ENCODE measurements at regions not wholly inside any gene's neighbourhood (a gene's known extent, or its start where the extent isn't known, plus 50 kb on each side); places are given as distances from the start of the nearest gene placed in this dataset.

DNA sequence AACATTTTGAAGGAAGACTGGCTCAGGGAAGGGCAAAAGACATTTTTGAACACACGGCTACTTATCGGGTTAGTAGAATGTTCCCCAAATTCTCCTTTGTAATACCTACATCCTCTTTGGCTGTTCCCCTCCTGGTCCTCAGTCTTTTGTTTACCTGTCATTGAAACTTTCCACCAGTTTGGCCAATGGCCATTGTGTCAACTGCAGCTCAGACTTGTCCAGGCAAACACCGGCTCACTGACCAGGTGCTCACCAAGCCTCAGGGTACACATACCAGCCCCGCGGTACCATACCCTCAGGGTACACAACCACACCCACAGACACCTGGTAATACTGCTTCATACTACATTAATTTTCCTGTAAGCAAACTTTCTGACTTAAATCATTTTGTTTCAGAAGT, 84.8 kb upstream of the ZNF648 start (continued):
- TF ChIP-seq, protein P1, sequence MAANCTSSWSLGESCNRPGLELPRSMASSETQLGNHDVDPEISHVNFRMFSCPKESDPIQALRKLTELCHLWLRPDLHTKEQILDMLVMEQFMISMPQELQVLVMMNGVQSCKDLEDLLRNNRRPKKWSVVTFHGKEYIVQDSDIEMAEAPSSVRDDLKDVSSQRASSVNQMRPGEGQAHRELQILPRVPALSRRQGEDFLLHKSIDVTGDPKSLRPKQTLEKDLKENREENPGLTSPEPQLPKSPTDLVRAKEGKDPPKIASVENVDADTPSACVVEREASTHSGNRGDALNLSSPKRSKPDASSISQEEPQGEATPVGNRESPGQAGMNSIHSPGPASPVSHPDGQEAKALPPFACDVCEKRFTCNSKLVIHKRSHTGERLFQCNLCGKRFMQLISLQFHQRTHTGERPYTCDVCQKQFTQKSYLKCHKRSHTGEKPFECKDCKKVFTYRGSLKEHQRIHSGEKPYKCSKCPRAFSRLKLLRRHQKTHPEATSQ (CRISPR knock-in tag; IDR thresholded peaks at IDR 0.05; ENCODE audit: borderline replicate concordance) = no peak
- peak; percentile 86; the same call in 1 of the 2 replicates for TF ChIP-seq TP53 (CRISPR knock-in tag; conservative IDR thresholded peaks at IDR 0.05)
- TF ChIP-seq, protein P2, sequence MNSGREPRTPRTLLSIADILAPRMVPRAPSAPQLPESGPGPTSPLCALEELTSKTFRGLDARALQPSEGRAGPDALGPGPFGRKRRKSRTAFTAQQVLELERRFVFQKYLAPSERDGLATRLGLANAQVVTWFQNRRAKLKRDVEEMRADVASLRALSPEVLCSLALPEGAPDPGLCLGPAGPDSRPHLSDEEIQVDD (CRISPR knock-in tag; IDR thresholded peaks at IDR 0.05; ENCODE audit: borderline replicate concordance) = no peak
- TF ChIP-seq ZMYM3 (CRISPR knock-in tag; IDR thresholded peaks at IDR 0.05) = no peak
- TF ChIP-seq FOXA3 (CRISPR knock-in tag; IDR thresholded peaks at IDR 0.05) = peak; percentile 23; the same call in 1 of the 2 replicates
- TF ChIP-seq, protein P3, sequence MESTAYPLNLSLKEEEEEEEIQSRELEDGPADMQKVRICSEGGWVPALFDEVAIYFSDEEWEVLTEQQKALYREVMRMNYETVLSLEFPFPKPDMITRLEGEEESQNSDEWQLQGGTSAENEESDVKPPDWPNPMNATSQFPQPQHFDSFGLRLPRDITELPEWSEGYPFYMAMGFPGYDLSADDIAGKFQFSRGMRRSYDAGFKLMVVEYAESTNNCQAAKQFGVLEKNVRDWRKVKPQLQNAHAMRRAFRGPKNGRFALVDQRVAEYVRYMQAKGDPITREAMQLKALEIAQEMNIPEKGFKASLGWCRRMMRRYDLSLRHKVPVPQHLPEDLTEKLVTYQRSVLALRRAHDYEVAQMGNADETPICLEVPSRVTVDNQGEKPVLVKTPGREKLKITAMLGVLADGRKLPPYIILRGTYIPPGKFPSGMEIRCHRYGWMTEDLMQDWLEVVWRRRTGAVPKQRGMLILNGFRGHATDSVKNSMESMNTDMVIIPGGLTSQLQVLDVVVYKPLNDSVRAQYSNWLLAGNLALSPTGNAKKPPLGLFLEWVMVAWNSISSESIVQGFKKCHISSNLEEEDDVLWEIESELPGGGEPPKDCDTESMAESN (CRISPR knock-in tag; conservative IDR thresholded peaks at IDR 0.05) = no peak
- 0 out of 2 replicates have a peak, but pooled peaks have one; percentile 11 for TF ChIP-seq SAP130 (CRISPR knock-in tag; IDR thresholded peaks at IDR 0.05; ENCODE audit: low read depth)
- TF ChIP-seq, protein P4, sequence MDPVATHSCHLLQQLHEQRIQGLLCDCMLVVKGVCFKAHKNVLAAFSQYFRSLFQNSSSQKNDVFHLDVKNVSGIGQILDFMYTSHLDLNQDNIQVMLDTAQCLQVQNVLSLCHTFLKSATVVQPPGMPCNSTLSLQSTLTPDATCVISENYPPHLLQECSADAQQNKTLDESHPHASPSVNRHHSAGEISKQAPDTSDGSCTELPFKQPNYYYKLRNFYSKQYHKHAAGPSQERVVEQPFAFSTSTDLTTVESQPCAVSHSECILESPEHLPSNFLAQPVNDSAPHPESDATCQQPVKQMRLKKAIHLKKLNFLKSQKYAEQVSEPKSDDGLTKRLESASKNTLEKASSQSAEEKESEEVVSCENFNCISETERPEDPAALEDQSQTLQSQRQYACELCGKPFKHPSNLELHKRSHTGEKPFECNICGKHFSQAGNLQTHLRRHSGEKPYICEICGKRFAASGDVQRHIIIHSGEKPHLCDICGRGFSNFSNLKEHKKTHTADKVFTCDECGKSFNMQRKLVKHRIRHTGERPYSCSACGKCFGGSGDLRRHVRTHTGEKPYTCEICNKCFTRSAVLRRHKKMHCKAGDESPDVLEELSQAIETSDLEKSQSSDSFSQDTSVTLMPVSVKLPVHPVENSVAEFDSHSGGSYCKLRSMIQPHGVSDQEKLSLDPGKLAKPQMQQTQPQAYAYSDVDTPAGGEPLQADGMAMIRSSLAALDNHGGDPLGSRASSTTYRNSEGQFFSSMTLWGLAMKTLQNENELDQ (CRISPR knock-in tag; IDR thresholded peaks at IDR 0.05; ENCODE audit: borderline replicate concordance) = no peak
- TF ChIP-seq ZSCAN29 (CRISPR knock-in tag; conservative IDR thresholded peaks at IDR 0.05) = no peak
- TF ChIP-seq ZNF331 (CRISPR knock-in tag; IDR thresholded peaks at IDR 0.05) = 0 out of 2 replicates have a peak, but pooled peaks have one; percentile 17
- no peak for TF ChIP-seq NONO (IDR thresholded peaks at IDR 0.05)
- no peak for TF ChIP-seq NONO (CRISPR knock-in tag; conservative IDR thresholded peaks at IDR 0.05)
- TF ChIP-seq, protein P5, sequence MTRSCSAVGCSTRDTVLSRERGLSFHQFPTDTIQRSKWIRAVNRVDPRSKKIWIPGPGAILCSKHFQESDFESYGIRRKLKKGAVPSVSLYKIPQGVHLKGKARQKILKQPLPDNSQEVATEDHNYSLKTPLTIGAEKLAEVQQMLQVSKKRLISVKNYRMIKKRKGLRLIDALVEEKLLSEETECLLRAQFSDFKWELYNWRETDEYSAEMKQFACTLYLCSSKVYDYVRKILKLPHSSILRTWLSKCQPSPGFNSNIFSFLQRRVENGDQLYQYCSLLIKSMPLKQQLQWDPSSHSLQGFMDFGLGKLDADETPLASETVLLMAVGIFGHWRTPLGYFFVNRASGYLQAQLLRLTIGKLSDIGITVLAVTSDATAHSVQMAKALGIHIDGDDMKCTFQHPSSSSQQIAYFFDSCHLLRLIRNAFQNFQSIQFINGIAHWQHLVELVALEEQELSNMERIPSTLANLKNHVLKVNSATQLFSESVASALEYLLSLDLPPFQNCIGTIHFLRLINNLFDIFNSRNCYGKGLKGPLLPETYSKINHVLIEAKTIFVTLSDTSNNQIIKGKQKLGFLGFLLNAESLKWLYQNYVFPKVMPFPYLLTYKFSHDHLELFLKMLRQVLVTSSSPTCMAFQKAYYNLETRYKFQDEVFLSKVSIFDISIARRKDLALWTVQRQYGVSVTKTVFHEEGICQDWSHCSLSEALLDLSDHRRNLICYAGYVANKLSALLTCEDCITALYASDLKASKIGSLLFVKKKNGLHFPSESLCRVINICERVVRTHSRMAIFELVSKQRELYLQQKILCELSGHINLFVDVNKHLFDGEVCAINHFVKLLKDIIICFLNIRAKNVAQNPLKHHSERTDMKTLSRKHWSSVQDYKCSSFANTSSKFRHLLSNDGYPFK (CRISPR knock-in tag; IDR thresholded peaks at IDR 0.05; ENCODE audit: borderline replicate concordance) = no peak
- TF ChIP-seq, protein P6, sequence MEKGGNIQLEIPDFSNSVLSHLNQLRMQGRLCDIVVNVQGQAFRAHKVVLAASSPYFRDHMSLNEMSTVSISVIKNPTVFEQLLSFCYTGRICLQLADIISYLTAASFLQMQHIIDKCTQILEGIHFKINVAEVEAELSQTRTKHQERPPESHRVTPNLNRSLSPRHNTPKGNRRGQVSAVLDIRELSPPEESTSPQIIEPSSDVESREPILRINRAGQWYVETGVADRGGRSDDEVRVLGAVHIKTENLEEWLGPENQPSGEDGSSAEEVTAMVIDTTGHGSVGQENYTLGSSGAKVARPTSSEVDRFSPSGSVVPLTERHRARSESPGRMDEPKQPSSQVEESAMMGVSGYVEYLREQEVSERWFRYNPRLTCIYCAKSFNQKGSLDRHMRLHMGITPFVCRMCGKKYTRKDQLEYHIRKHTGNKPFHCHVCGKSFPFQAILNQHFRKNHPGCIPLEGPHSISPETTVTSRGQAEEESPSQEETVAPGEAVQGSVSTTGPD (CRISPR knock-in tag; IDR thresholded peaks at IDR 0.05) = peak; percentile 41; the same call in 1 of the 2 replicates
- TF ChIP-seq, protein P7, sequence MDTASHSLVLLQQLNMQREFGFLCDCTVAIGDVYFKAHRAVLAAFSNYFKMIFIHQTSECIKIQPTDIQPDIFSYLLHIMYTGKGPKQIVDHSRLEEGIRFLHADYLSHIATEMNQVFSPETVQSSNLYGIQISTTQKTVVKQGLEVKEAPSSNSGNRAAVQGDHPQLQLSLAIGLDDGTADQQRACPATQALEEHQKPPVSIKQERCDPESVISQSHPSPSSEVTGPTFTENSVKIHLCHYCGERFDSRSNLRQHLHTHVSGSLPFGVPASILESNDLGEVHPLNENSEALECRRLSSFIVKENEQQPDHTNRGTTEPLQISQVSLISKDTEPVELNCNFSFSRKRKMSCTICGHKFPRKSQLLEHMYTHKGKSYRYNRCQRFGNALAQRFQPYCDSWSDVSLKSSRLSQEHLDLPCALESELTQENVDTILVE (CRISPR knock-in tag; IDR thresholded peaks at IDR 0.05) = no peak
- TF ChIP-seq, protein P8, sequence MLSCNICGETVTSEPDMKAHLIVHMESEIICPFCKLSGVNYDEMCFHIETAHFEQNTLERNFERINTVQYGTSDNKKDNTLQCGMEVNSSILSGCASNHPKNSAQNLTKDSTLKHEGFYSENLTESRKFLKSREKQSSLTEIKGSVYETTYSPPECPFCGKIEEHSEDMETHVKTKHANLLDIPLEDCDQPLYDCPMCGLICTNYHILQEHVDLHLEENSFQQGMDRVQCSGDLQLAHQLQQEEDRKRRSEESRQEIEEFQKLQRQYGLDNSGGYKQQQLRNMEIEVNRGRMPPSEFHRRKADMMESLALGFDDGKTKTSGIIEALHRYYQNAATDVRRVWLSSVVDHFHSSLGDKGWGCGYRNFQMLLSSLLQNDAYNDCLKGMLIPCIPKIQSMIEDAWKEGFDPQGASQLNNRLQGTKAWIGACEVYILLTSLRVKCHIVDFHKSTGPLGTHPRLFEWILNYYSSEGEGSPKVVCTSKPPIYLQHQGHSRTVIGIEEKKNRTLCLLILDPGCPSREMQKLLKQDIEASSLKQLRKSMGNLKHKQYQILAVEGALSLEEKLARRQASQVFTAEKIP (CRISPR knock-in tag; IDR thresholded peaks at IDR 0.05; ENCODE audit: borderline replicate concordance) = no peak
